Nephron (organoid): ENCODE measurements at regions not wholly inside any gene's neighbourhood (a gene's known extent, or its start where the extent isn't known, plus 50 kb on each side); places are given as distances from the start of the nearest gene placed in this dataset.
"Not testable (repeated sequence)": the region's sequence is repeated elsewhere in the genome, so short reads cannot be mapped to it uniquely, and the experiment has no call there.

Experiments used
- H3K27ac Mint-ChIP-seq, 3 experiments: 2 replicates each; pipeline ENCODE4 v1.8.0; 2020; ENCODE audit warnings: mixed read lengths in 3 of 3, mild to moderate bottlenecking in 2 of 3, moderate library complexity in 1 of 3
- H3K27me3 Mint-ChIP-seq: 2 replicates; pipeline ENCODE4 v1.8.0; 2021; ENCODE audit warnings: low read depth, mild to moderate bottlenecking, moderate library complexity, mixed read lengths
- H3K36me3 Mint-ChIP-seq: 2 replicates; pipeline ENCODE4 v1.8.0; 2020; ENCODE audit warnings: low read depth, mixed read lengths
- H3K4me1 Mint-ChIP-seq: 2 replicates; pipeline ENCODE4 v1.8.0; 2020; ENCODE audit warnings: mixed read lengths
- H3K4me3 Mint-ChIP-seq, 3 experiments: 2 replicates each; pipeline ENCODE4 v1.8.0; 2020; ENCODE audit warnings: mild to moderate bottlenecking in 3 of 3, mixed read lengths in 3 of 3, moderate library complexity in 2 of 3
- H3K9me3 Mint-ChIP-seq: 2 replicates; pipeline ENCODE4 v1.8.0; 2020; ENCODE audit warnings: mixed read lengths
- TF ChIP-seq, protein P1 (sequence below), 3 experiments: fragments of 200-600 bp; sonication (generic); IDR thresholded peaks; one replicate each; pipeline ENCODE4 v1.5.0; 2021; ENCODE audit warnings: antibody characterized with exemption in 3 of 3; ENCODE audit not compliant: unreplicated experiment in 3 of 3

DNA sequence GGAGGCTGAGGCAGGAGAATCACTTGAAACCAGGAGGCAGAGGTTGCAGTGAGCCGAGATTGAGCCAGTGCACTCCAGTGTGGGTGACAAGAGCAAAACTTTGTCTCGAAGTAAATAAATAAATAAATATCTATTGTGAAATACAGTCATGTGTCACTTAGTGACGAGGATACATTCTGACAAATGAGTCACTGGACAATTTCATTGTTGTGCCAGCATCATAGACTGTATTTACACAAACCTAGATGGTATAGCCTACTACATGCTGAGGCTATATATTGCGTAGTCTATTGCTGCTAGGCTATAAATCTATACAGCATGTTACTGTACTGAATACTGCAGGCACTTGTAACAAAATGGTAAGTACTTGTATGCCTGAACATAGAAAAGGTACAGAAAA, 61.1 kb upstream of the CCL21 start:
- TF ChIP-seq, protein P1, sequence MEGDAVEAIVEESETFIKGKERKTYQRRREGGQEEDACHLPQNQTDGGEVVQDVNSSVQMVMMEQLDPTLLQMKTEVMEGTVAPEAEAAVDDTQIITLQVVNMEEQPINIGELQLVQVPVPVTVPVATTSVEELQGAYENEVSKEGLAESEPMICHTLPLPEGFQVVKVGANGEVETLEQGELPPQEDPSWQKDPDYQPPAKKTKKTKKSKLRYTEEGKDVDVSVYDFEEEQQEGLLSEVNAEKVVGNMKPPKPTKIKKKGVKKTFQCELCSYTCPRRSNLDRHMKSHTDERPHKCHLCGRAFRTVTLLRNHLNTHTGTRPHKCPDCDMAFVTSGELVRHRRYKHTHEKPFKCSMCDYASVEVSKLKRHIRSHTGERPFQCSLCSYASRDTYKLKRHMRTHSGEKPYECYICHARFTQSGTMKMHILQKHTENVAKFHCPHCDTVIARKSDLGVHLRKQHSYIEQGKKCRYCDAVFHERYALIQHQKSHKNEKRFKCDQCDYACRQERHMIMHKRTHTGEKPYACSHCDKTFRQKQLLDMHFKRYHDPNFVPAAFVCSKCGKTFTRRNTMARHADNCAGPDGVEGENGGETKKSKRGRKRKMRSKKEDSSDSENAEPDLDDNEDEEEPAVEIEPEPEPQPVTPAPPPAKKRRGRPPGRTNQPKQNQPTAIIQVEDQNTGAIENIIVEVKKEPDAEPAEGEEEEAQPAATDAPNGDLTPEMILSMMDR (IDR thresholded peaks at IDR 0.05; ENCODE audit: unreplicated experiment in 3 of 3): no peak
- Mint-ChIP-seq H3K9me3 (peaks cover 7% of the 10 kb centered on the region), H3K36me3 (no peaks in the 10 kb centered on the region), H3K27ac (no peak overlapping the region), H3K27me3 (peaks cover 11% of the 10 kb centered on the region), H3K4me3 (no peak overlapping the region), H3K4me1 (no peaks in the 10 kb centered on the region)

DNA sequence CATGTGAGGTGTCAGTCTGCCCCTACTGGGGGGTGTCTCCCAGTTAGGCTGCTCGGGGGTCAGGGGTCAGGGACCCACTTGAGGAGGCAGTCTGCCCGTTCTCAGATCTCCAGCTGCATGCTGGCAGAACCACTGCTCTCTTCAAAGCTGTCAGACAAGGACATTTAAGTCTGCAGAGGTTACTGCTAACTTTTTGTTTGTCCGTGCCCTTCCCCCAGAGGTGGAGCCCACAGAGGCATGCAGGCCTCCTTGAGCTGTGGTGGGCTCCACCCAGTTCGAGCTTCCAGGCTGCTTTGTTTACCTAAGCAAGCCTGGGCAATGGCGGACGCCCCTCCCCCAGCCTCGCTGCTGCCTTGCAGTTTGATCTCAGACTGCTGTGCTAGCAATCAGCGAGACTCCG, 57.2 kb upstream of the CCL21 start:
- H3K9me3 Mint-ChIP-seq, H3K27ac Mint-ChIP-seq, H3K4me3 Mint-ChIP-seq, H3K27me3 Mint-ChIP-seq, H3K36me3 Mint-ChIP-seq, H3K4me1 Mint-ChIP-seq: not testable (repeated sequence)

DNA sequence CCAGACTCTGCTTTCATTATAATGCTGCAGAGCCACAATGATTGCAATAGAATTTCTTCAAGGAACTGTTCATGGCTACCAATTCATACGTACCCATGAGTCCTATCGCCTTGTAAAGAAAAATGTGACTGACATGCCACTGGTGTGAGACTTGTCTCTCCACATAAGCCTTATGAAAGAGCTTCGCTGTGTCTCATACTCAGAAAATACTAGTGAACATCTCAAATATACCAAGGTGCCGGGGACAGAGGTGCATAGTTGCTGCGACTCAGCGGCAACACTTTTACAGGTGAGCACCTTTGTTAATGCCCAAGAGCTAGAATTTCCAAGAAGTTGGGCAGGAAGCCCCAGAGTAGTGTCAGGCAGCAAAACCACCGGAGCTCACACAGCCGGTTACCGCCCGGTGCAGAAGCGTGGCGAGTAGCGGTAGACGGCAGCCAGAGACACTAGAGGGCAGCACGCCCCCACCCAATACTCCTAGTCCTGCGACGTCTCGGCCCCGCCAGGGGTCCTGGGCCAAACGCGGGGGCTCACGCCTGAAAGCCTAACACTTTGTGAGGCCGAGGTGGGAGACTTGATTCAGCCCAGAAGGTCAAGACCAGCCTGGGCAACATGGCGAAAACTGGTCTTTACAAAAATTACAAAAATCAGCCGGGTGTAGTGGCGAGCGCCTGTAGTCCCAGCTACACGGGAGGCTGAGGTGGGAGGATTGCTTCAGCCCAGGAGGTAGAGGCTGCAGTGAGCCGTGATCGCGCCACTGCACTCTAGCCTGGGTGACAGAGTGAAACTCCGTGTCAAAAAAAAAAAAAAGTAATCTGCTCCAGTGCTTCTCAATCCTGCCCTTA, 50.5 kb upstream of the CCL21 start:
- H3K4me3 Mint-ChIP-seq, H3K27ac Mint-ChIP-seq, H3K9me3 Mint-ChIP-seq, H3K36me3 Mint-ChIP-seq: not testable (repeated sequence)
- Mint-ChIP-seq H3K27me3 (peaks cover 29% of the 10 kb centered on the region), H3K4me1 (peaks cover 11% of the 10 kb centered on the region)
- TF ChIP-seq, protein P1 (IDR thresholded peaks at IDR 0.05; ENCODE audit: unreplicated experiment in 3 of 3): peak; percentile 55 to 67 (median 65)
